ENCODE measurements at regions not wholly inside any gene's neighbourhood (a gene's known extent, or its start where the extent isn't known, plus 50 kb on each side); places are given as distances from the start of the nearest gene placed in this dataset.
"Not testable (repeated sequence)": the region's sequence is repeated elsewhere in the genome, so short reads cannot be mapped to it uniquely, and the experiment has no call there.

- Histone ChIP-seq H3K27ac (ENCODE audit: low read depth, low read length) (no peak overlapping the region), H3K4me1 (ENCODE audit: control insufficient read depth, insufficient read depth, low read length) (no peaks in the 10 kb centered on the region), H3K9ac (ENCODE audit: low read length) (no peak overlapping the region), H3K36me3 (ENCODE audit: control insufficient read depth, insufficient read depth, low read length) (no peaks in the 10 kb centered on the region), H3K27me3 (ENCODE audit: control insufficient read depth, insufficient read depth, low read length) (no peaks in the 10 kb centered on the region), H3K4me3 (ENCODE audit: low read length) (no peak overlapping the region)
Observed at GRCh38 chr2:226095058-226095457, 695.5 kb downstream of the NYAP2 start.

GRCh38 chr2:226093364-226093763 lies 693.9 kb downstream of the NYAP2 start:
- Histone ChIP-seq H3K27me3 (ENCODE audit: control insufficient read depth, insufficient read depth, low read length) (no peaks in the 10 kb centered on the region), H3K36me3 (ENCODE audit: control insufficient read depth, insufficient read depth, low read length) (no peaks in the 10 kb centered on the region), H3K9ac (ENCODE audit: low read length) (no peak overlapping the region), H3K27ac (ENCODE audit: low read depth, low read length) (no peak overlapping the region), H3K4me1 (ENCODE audit: control insufficient read depth, insufficient read depth, low read length) (no peaks in the 10 kb centered on the region), H3K4me3 (ENCODE audit: low read length) (no peak overlapping the region)

GRCh38 chr2:226088366-226088674 lies 688.8 kb downstream of the NYAP2 start:
- no peak overlapping the region for H3K4me3 ChIP-seq (ENCODE audit: low read length)
- no peak overlapping the region for H3K9ac ChIP-seq (ENCODE audit: low read length)
- no peak overlapping the region for H3K27ac ChIP-seq (ENCODE audit: low read depth, low read length)
- no peaks in the 10 kb centered on the region for H3K27me3 ChIP-seq (ENCODE audit: control insufficient read depth, insufficient read depth, low read length)
- no peaks in the 10 kb centered on the region for H3K4me1 ChIP-seq (ENCODE audit: control insufficient read depth, insufficient read depth, low read length)
- H3K36me3 ChIP-seq (ENCODE audit: control insufficient read depth, insufficient read depth, low read length) = no peaks in the 10 kb centered on the region

GRCh38 chr2:226087505-226088365 lies 688.2 kb downstream of the NYAP2 start:
- H3K4me1 ChIP-seq (ENCODE audit: control insufficient read depth, insufficient read depth, low read length) = no peaks in the 10 kb centered on the region
- no peak overlapping the region for H3K27ac ChIP-seq (ENCODE audit: low read depth, low read length)
- H3K4me3 ChIP-seq (ENCODE audit: low read length) = no peak overlapping the region
- H3K27me3 ChIP-seq (ENCODE audit: control insufficient read depth, insufficient read depth, low read length) = no peaks in the 10 kb centered on the region
- no peaks in the 10 kb centered on the region for H3K36me3 ChIP-seq (ENCODE audit: control insufficient read depth, insufficient read depth, low read length)
- H3K9ac ChIP-seq (ENCODE audit: low read length) = no peak overlapping the region

- H3K4me3 ChIP-seq (ENCODE audit: low read length) = no peak overlapping the region
- H3K36me3 ChIP-seq (ENCODE audit: control insufficient read depth, insufficient read depth, low read length) = no peaks in the 10 kb centered on the region
- no peaks in the 10 kb centered on the region for H3K4me1 ChIP-seq (ENCODE audit: control insufficient read depth, insufficient read depth, low read length)
- H3K27me3 ChIP-seq (ENCODE audit: control insufficient read depth, insufficient read depth, low read length) = no peaks in the 10 kb centered on the region
- H3K27ac ChIP-seq (ENCODE audit: low read depth, low read length) = no peak overlapping the region
- H3K9ac ChIP-seq (ENCODE audit: low read length) = no peak overlapping the region
Observed at GRCh38 chr2:226087051-226087450, 687.5 kb downstream of the NYAP2 start.

- no peaks in the 10 kb centered on the region for H3K27me3 ChIP-seq (ENCODE audit: control insufficient read depth, insufficient read depth, low read length)
- no peak overlapping the region for H3K4me3 ChIP-seq (ENCODE audit: low read length)
- no peaks in the 10 kb centered on the region for H3K4me1 ChIP-seq (ENCODE audit: control insufficient read depth, insufficient read depth, low read length)
- no peaks in the 10 kb centered on the region for H3K36me3 ChIP-seq (ENCODE audit: control insufficient read depth, insufficient read depth, low read length)
- H3K27ac ChIP-seq (ENCODE audit: low read depth, low read length) = no peak overlapping the region
- H3K9ac ChIP-seq (ENCODE audit: low read length) = no peak overlapping the region
Observed at GRCh38 chr2:226086190-226086589, 686.7 kb downstream of the NYAP2 start.

GRCh38 chr2:226085425-226085824 lies 685.9 kb downstream of the NYAP2 start:
- not testable (repeated sequence) for H3K4me3 ChIP-seq (ENCODE audit: low read length); H3K36me3 ChIP-seq (ENCODE audit: control insufficient read depth, insufficient read depth, low read length); H3K9ac ChIP-seq (ENCODE audit: low read length); H3K27ac ChIP-seq (ENCODE audit: low read depth, low read length); H3K27me3 ChIP-seq (ENCODE audit: control insufficient read depth, insufficient read depth, low read length); H3K4me1 ChIP-seq (ENCODE audit: control insufficient read depth, insufficient read depth, low read length)

GRCh38 chr2:226080334-226080733 lies 680.8 kb downstream of the NYAP2 start:
- Histone ChIP-seq H3K4me1 (ENCODE audit: control insufficient read depth, insufficient read depth, low read length) (no peaks in the 10 kb centered on the region), H3K36me3 (ENCODE audit: control insufficient read depth, insufficient read depth, low read length) (no peaks in the 10 kb centered on the region), H3K27me3 (ENCODE audit: control insufficient read depth, insufficient read depth, low read length) (no peaks in the 10 kb centered on the region), H3K27ac (ENCODE audit: low read depth, low read length) (no peak overlapping the region), H3K4me3 (ENCODE audit: low read length) (no peak overlapping the region), H3K9ac (ENCODE audit: low read length) (no peak overlapping the region)

- H3K27me3 ChIP-seq (ENCODE audit: control insufficient read depth, insufficient read depth, low read length) = no peaks in the 10 kb centered on the region
- no peaks in the 10 kb centered on the region for H3K4me1 ChIP-seq (ENCODE audit: control insufficient read depth, insufficient read depth, low read length)
- no peak overlapping the region for H3K4me3 ChIP-seq (ENCODE audit: low read length)
- H3K9ac ChIP-seq (ENCODE audit: low read length) = no peak overlapping the region
- H3K27ac ChIP-seq (ENCODE audit: low read depth, low read length) = no peak overlapping the region
- no peaks in the 10 kb centered on the region for H3K36me3 ChIP-seq (ENCODE audit: control insufficient read depth, insufficient read depth, low read length)
Observed at GRCh38 chr2:226079671-226080181, 680.2 kb downstream of the NYAP2 start.

- Histone ChIP-seq H3K27me3 (ENCODE audit: control insufficient read depth, insufficient read depth, low read length) (no peaks in the 10 kb centered on the region), H3K36me3 (ENCODE audit: control insufficient read depth, insufficient read depth, low read length) (no peaks in the 10 kb centered on the region), H3K9ac (ENCODE audit: low read length) (no peak overlapping the region), H3K27ac (ENCODE audit: low read depth, low read length) (no peak overlapping the region), H3K4me1 (ENCODE audit: control insufficient read depth, insufficient read depth, low read length) (no peaks in the 10 kb centered on the region), H3K4me3 (ENCODE audit: low read length) (no peak overlapping the region)
Observed at GRCh38 chr2:226079196-226079595, 679.7 kb downstream of the NYAP2 start.

GRCh38 chr2:226078666-226079065 lies 679.2 kb downstream of the NYAP2 start:
- Histone ChIP-seq H3K4me3 (ENCODE audit: low read length) (no peak overlapping the region), H3K36me3 (ENCODE audit: control insufficient read depth, insufficient read depth, low read length) (no peaks in the 10 kb centered on the region), H3K27me3 (ENCODE audit: control insufficient read depth, insufficient read depth, low read length) (no peaks in the 10 kb centered on the region), H3K4me1 (ENCODE audit: control insufficient read depth, insufficient read depth, low read length) (no peaks in the 10 kb centered on the region), H3K27ac (ENCODE audit: low read depth, low read length) (no peak overlapping the region), H3K9ac (ENCODE audit: low read length) (no peak overlapping the region)

GRCh38 chr2:226077841-226078240 lies 678.3 kb downstream of the NYAP2 start:
- no peak overlapping the region for H3K27ac ChIP-seq (ENCODE audit: low read depth, low read length)
- no peaks in the 10 kb centered on the region for H3K36me3 ChIP-seq (ENCODE audit: control insufficient read depth, insufficient read depth, low read length)
- no peak overlapping the region for H3K9ac ChIP-seq (ENCODE audit: low read length)
- no peak overlapping the region for H3K4me3 ChIP-seq (ENCODE audit: low read length)
- no peaks in the 10 kb centered on the region for H3K4me1 ChIP-seq (ENCODE audit: control insufficient read depth, insufficient read depth, low read length)
- no peaks in the 10 kb centered on the region for H3K27me3 ChIP-seq (ENCODE audit: control insufficient read depth, insufficient read depth, low read length)

- Histone ChIP-seq H3K9ac (ENCODE audit: low read length) (no peak overlapping the region), H3K27me3 (ENCODE audit: control insufficient read depth, insufficient read depth, low read length) (no peaks in the 10 kb centered on the region), H3K27ac (ENCODE audit: low read depth, low read length) (no peak overlapping the region), H3K4me3 (ENCODE audit: low read length) (no peak overlapping the region), H3K4me1 (ENCODE audit: control insufficient read depth, insufficient read depth, low read length) (no peaks in the 10 kb centered on the region), H3K36me3 (ENCODE audit: control insufficient read depth, insufficient read depth, low read length) (no peaks in the 10 kb centered on the region)
Observed at GRCh38 chr2:226077031-226077430, 677.5 kb downstream of the NYAP2 start.

All from rectal smooth muscle tissue (tissue), 1 donor.